ENCODE measurements at regions not wholly inside any gene's neighbourhood (a gene's known extent, or its start where the extent isn't known, plus 50 kb on each side); places are given as distances from the start of the nearest gene placed in this dataset.

- TF ChIP-seq CTCF (IDR thresholded peaks at IDR 0.05; ENCODE audit: low read length) = no peak
- no peak for TF ChIP-seq EZH2 (optimal IDR thresholded peaks at IDR 0.05; ENCODE audit: low read depth, low read length)
- no peak for TF ChIP-seq EZH2phosphoT487 (IDR thresholded peaks at IDR 0.05; ENCODE audit: low read length)
These were observed 81.1 kb upstream of the ZNF648 start for GRCh38 chr1:182142621-182143020.

Measured in MM.1S (cell line).